Common myeloid progenitor, CD34-positive (primary cell): ENCODE measurements at regions not wholly inside any gene's neighbourhood (a gene's known extent, or its start where the extent isn't known, plus 50 kb on each side); places are given as distances from the start of the nearest gene placed in this dataset.

Source experiments
- CTCF ChIA-PET: fragments of 350-600 bp; sonication (Branson Sonifier 250); formaldehyde crosslinking; loops from one replicate; lab custom pipeline; 2021; ENCODE audit warnings: antibody characterized with exemption; lab: Charles Lee
- POLR2A ChIA-PET: fragments of 350-600 bp; sonication (Branson Sonifier 250); formaldehyde crosslinking; loops from one replicate; lab custom pipeline; 2021; ENCODE audit warnings: antibody characterized with exemption; lab: Charles Lee
- DNase-seq, 3 donors: peaks; one replicate each; pipeline versions ENCODE4 v3.0.0 to v3.0.0-alpha.2; 2013
- H3K27ac ChIP-seq, 2 experiments: 1 replicate in 1 of 2; 2 replicates in 1 of 2; pipeline ENCODE4 v1.7.0; 2013; ENCODE audit warnings: inconsistent platforms in 2 of 2, low read length in 2 of 2, mild to moderate bottlenecking in 2 of 2, low read depth in 1 of 2, moderate library complexity in 1 of 2; ENCODE audit not compliant: severe bottlenecking in 2 of 2, insufficient read depth in 1 of 2, poor library complexity in 1 of 2
- H3K27me3 ChIP-seq, 5 experiments: replicated peaks in 2 of 5; 1 replicate in 3 of 5; 2 replicates in 2 of 5; pipeline versions ENCODE4 v1.6.1 to v1.7.0; 2013; ENCODE audit warnings: low read length in 4 of 5, mild to moderate bottlenecking in 2 of 5, moderate library complexity in 2 of 5, inconsistent platforms in 1 of 5; ENCODE audit not compliant: insufficient read depth in 5 of 5, control insufficient read depth in 4 of 5
- H3K36me3 ChIP-seq, 4 experiments: 1 replicate in 2 of 4; 2 replicates in 2 of 4; pipeline versions ENCODE4 v1.6.1 to v1.7.0; 2013; ENCODE audit warnings: low read length in 3 of 4, control low read depth in 1 of 4, mild to moderate bottlenecking in 1 of 4; ENCODE audit not compliant: control insufficient read depth in 4 of 4, insufficient read depth in 4 of 4
- H3K4me1 ChIP-seq, 4 experiments: 1 replicate in 3 of 4; 2 replicates in 1 of 4; pipeline versions ENCODE4 v1.6.1 to v1.7.1; 2013; ENCODE audit warnings: low read length in 3 of 4, mild to moderate bottlenecking in 3 of 4, control low read depth in 1 of 4, inconsistent platforms in 1 of 4, moderate library complexity in 1 of 4; ENCODE audit not compliant: control insufficient read depth in 4 of 4, insufficient read depth in 4 of 4; ENCODE audit errors: control extremely low read depth in 1 of 4
- H3K4me3 ChIP-seq, 7 experiments: 1 replicate in 4 of 7; 2 replicates in 3 of 7; pipeline versions ENCODE4 v1.5.1 to v1.7.0; 2013; ENCODE audit warnings: mild to moderate bottlenecking in 7 of 7, low read length in 6 of 7, moderate library complexity in 6 of 7, inconsistent platforms in 2 of 7, low read depth in 2 of 7, control low read depth in 1 of 7; ENCODE audit not compliant: insufficient read depth in 4 of 7, control insufficient read depth in 1 of 7; ENCODE audit errors: extremely low read depth in 1 of 7
- H3K9me3 ChIP-seq, 5 experiments: 1 replicate in 4 of 5; 2 replicates in 1 of 5; pipeline versions ENCODE4 v1.6.1 to v1.7.1; 2013; ENCODE audit warnings: low read length in 4 of 5, mild to moderate bottlenecking in 2 of 5, inconsistent platforms in 1 of 5, low read depth in 1 of 5, moderate library complexity in 1 of 5; ENCODE audit not compliant: control insufficient read depth in 4 of 5, insufficient read depth in 2 of 5; ENCODE audit errors: control extremely low read depth in 1 of 5
- WGBS: methylation state at CpG from one replicate; pipeline ENCODE4 v1.1.5; 2013; ENCODE audit not compliant: insufficient coverage; 5-methylcytosine and 5-hydroxymethylcytosine counted together

GRCh38 chr4:97197106-97197505 lies 946.2 kb downstream of the STPG2 start:
- no peak overlapping the region for H3K27ac ChIP-seq
- WGBS = 88% methylated on average over 1 of the region's 2 CpGs
- ChIA-PET POLR2A (no interaction called here), CTCF (no interaction called here)
- H3K9me3 ChIP-seq = no peaks in the 10 kb centered on the region
- no peaks in the 10 kb centered on the region for H3K36me3 ChIP-seq
- no peaks in the 10 kb centered on the region for H3K27me3 ChIP-seq
- no peak for DNase-seq
- no peaks in the 10 kb centered on the region for H3K4me1 ChIP-seq
- no peak overlapping the region for H3K4me3 ChIP-seq

GRCh38 chr4:97208749-97209148 lies 934.5 kb downstream of the STPG2 start:
- Histone ChIP-seq H3K27ac (no peak overlapping the region), H3K4me1 (no peaks in the 10 kb centered on the region), H3K4me3 (no peak overlapping the region), H3K27me3 (no peaks in the 10 kb centered on the region), H3K36me3 (no peaks in the 10 kb centered on the region), H3K9me3 (no peaks in the 10 kb centered on the region)
- CTCF ChIA-PET = no interaction called here
- POLR2A ChIA-PET = no interaction called here
- no peak for DNase-seq
- 100% methylated on average over 1 of the region's 1 CpG for WGBS

GRCh38 chr4:97215409-97215941 lies 927.8 kb downstream of the STPG2 start:
- no peak for DNase-seq
- Histone ChIP-seq H3K9me3 (no peaks in the 10 kb centered on the region), H3K27ac (no peak overlapping the region), H3K27me3 (no peaks in the 10 kb centered on the region), H3K36me3 (no peaks in the 10 kb centered on the region), H3K4me3 (no peak overlapping the region), H3K4me1 (no peaks in the 10 kb centered on the region)
- POLR2A ChIA-PET = no interaction called here
- CTCF ChIA-PET = no interaction called here
- 94% methylated on average over 4 of the region's 5 CpGs for WGBS

- WGBS = 100% methylated on average over 2 of the region's 4 CpGs
- H3K9me3 ChIP-seq = no peaks in the 10 kb centered on the region
- H3K27me3 ChIP-seq = no peaks in the 10 kb centered on the region
- POLR2A ChIA-PET = no interaction called here
- H3K27ac ChIP-seq = no peak overlapping the region
- no peaks in the 10 kb centered on the region for H3K36me3 ChIP-seq
- DNase-seq = no peak
- no peaks in the 10 kb centered on the region for H3K4me1 ChIP-seq
- H3K4me3 ChIP-seq = no peak overlapping the region
- CTCF ChIA-PET = no interaction called here
Observed at GRCh38 chr4:97216046-97216445, 927.2 kb downstream of the STPG2 start.

- no peaks in the 10 kb centered on the region for H3K27me3 ChIP-seq
- H3K4me3 ChIP-seq = no peak overlapping the region
- no peak for DNase-seq
- no peaks in the 10 kb centered on the region for H3K36me3 ChIP-seq
- H3K4me1 ChIP-seq = no peaks in the 10 kb centered on the region
- 100% methylated on average over 2 of the region's 3 CpGs for WGBS
- no peaks in the 10 kb centered on the region for H3K9me3 ChIP-seq
- CTCF ChIA-PET = no interaction called here
- H3K27ac ChIP-seq = no peak overlapping the region
- POLR2A ChIA-PET = no interaction called here
Observed at GRCh38 chr4:97235521-97235920, 907.8 kb downstream of the STPG2 start.

GRCh38 chr4:97238956-97239666 lies 904.2 kb downstream of the STPG2 start:
- H3K27me3 ChIP-seq = no peaks in the 10 kb centered on the region
- H3K4me1 ChIP-seq = no peaks in the 10 kb centered on the region
- no peaks in the 10 kb centered on the region for H3K9me3 ChIP-seq
- H3K27ac ChIP-seq = no peak overlapping the region
- POLR2A ChIA-PET = no interaction called here
- H3K4me3 ChIP-seq = no peak overlapping the region
- no peak for DNase-seq
- CTCF ChIA-PET = no interaction called here
- H3K36me3 ChIP-seq = no peaks in the 10 kb centered on the region
- 86% methylated on average over 2 of the region's 4 CpGs for WGBS

- Histone ChIP-seq H3K4me3 (no peak overlapping the region), H3K27ac (no peak overlapping the region), H3K9me3 (no peaks in the 10 kb centered on the region), H3K4me1 (no peaks in the 10 kb centered on the region), H3K36me3 (no peaks in the 10 kb centered on the region), H3K27me3 (no peaks in the 10 kb centered on the region)
- CTCF ChIA-PET = no interaction called here
- POLR2A ChIA-PET = no interaction called here
- no peak for DNase-seq
Observed at GRCh38 chr4:97239667-97239997, 903.6 kb downstream of the STPG2 start.
